Left forelimb (tissue), 1 donor: ENCODE measurements at regions not wholly inside any gene's neighbourhood (a gene's known extent, or its start where the extent isn't known, plus 50 kb on each side); places are given as distances from the start of the nearest gene placed in this dataset.

Experiments
- DNase-seq: peaks from one replicate; pipeline ENCODE4 v3.0.0-alpha.2; 2018; ENCODE audit warnings: low spot score

DNA sequence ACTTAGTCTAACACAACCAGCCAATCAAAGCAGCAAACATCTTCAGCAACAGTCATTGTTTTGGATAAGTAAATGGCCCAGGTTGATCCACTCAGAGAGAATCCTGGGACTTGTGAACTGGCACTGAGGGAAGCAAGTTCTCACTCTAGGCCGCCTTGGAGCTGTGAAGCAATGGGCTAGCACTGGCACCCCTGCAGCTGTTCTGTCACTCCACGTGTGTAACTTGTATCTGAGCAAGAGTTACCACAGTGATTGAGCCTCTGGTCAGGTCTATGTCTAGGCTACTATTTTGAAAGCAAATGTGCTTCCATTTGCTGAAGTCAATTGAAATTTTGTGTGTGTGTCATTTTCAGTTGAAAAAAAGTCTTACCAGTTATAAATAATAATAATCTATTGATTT is 57.2 kb upstream of the HS3ST1 start:
- no peak for DNase-seq

DNA sequence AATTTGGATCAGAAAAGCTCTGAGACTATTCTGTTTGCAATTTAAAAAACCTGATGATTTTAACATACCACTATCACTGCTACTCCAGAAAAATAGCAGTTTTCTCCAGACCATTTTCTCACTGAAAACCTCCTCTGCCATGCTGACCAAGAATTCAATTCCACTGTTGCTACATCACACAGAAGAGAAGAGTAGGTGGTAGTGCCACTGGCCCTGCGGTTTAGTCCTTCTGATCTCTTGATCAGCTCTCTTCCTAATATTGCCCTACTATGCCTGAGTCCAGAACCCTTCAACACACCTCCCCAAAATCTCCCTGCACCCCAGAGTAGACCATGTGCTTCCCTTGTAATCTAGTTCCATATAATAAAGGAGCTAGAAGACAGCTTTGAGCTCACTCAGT is 55.8 kb upstream of the HS3ST1 start:
- no peak for DNase-seq

DNA sequence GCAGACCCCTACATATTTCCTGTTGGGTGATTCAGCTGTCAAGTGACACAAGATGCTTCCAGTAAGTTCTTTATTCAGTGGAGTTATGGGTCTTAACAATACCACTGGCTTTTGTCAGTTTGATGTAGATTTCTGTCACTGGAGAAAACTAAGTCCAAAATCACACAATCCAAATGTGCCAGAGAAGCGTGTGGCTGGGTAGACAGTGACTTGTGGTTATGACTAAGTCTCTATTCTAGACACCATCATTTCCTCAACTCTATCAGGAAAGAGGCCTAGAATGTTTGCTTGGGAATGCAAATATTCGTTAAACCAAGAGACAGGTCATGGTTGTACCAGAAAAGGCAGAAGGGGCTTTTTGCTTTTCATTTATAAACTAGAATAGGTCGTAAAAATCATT is 54.4 kb upstream of the HS3ST1 start:
- no peak for DNase-seq

DNA sequence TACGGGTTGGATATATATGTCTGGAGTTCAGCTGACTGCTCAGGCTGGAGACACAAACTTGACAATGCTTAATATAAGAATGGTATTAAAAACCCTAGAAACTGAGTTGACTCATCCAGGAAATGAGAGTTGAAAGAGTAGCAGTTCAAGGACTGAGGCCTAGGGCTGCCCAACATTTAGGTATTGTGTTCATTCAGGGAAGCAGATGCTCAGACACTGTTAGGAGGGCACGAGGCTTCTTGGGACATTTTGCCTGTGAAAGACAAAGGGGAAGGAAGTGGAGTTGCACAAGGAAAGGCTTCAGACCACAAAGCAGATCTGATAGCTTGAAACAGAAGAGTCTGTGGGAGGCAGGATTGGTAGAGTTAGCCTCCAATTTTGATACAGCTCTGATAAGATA is 52.0 kb upstream of the HS3ST1 start:
- no peak for DNase-seq
